NCI-H1092 (cell line): ENCODE measurements at regions not wholly inside any gene's neighbourhood (a gene's known extent, or its start where the extent isn't known, plus 50 kb on each side); places are given as distances from the start of the nearest gene placed in this dataset.

Experiments used
- DNase-seq: peaks from one replicate; lab custom pipeline; 2025; lab: John Stamatoyannopoulos, UW

GRCh38 chr2:199025146-199025545, 432.6 kb downstream of the SATB2 start:
- no peak for DNase-seq

GRCh38 chr2:199024224-199024623, 433.5 kb downstream of the SATB2 start:
- no peak for DNase-seq

GRCh38 chr2:199019898-199020507, 437.7 kb downstream of the SATB2 start:
- peak; percentile 30 for DNase-seq

GRCh38 chr2:199018826-199019225, 438.9 kb downstream of the SATB2 start:
- no peak for DNase-seq

GRCh38 chr2:199015072-199015471, 442.7 kb downstream of the SATB2 start:
- DNase-seq: no peak

GRCh38 chr2:199014226-199014625, 443.5 kb downstream of the SATB2 start:
- DNase-seq: no peak

- DNase-seq: no peak
These were observed 445.8 kb downstream of the SATB2 start for GRCh38 chr2:199011908-199012307.

- DNase-seq: no peak
These were observed 463.1 kb downstream of the SATB2 start for GRCh38 chr2:198994678-198995077.

- no peak for DNase-seq
These were observed 466.3 kb downstream of the SATB2 start for GRCh38 chr2:198991431-198991830.

- DNase-seq: no peak
These were observed 482.0 kb downstream of the SATB2 start for GRCh38 chr2:198975779-198976178.

GRCh38 chr2:198973785-198974184, 484.0 kb downstream of the SATB2 start:
- no peak for DNase-seq

- no peak for DNase-seq
These were observed 484.6 kb downstream of the SATB2 start for GRCh38 chr2:198973181-198973580.

GRCh38 chr2:198968545-198968944, 489.2 kb downstream of the SATB2 start:
- no peak for DNase-seq

- no peak for DNase-seq
These were observed 491.5 kb downstream of the SATB2 start for GRCh38 chr2:198966269-198966668.

- DNase-seq: no peak
These were observed 496.2 kb downstream of the SATB2 start for GRCh38 chr2:198961547-198961946.

- no peak for DNase-seq
These were observed 500.6 kb downstream of the SATB2 start for GRCh38 chr2:198957181-198957580.

GRCh38 chr2:198953328-198953727, 504.4 kb downstream of the SATB2 start:
- DNase-seq: no peak

GRCh38 chr2:198950803-198951202, 506.9 kb downstream of the SATB2 start:
- no peak for DNase-seq

GRCh38 chr2:198945496-198945895, 512.2 kb downstream of the SATB2 start:
- DNase-seq: no peak

GRCh38 chr2:198930170-198930569, 527.6 kb downstream of the SATB2 start:
- no peak for DNase-seq

- no peak for DNase-seq
These were observed 529.7 kb downstream of the SATB2 start for GRCh38 chr2:198928026-198928425.

GRCh38 chr2:198917926-198918720, 539.6 kb downstream of the SATB2 start:
- no peak for DNase-seq

- DNase-seq: no peak
These were observed 540.5 kb downstream of the SATB2 start for GRCh38 chr2:198917275-198917674.
